ENCODE measurements at regions not wholly inside any gene's neighbourhood (a gene's known extent, or its start where the extent isn't known, plus 50 kb on each side); places are given as distances from the start of the nearest gene placed in this dataset.

DNA sequence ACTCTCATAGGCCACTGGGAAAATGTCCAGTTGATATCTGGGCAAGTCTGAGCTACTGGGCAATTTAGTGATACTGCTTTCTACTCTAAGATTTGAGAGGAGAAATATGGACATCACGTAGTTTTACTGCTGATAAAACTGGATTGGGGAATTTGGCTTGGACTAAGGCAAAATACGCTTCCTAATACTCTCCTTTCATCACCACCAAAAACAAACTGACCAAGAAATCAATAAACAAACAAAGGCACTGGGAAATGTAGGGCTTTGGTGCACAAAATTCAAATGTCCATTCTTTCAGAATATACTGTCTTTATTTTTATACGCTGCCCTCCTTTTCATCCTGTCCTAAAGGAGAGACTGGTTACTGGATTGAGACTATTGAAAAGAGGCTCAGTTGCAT is 145.1 kb upstream of the SP8 start:
- TF ChIP-seq, protein P1, sequence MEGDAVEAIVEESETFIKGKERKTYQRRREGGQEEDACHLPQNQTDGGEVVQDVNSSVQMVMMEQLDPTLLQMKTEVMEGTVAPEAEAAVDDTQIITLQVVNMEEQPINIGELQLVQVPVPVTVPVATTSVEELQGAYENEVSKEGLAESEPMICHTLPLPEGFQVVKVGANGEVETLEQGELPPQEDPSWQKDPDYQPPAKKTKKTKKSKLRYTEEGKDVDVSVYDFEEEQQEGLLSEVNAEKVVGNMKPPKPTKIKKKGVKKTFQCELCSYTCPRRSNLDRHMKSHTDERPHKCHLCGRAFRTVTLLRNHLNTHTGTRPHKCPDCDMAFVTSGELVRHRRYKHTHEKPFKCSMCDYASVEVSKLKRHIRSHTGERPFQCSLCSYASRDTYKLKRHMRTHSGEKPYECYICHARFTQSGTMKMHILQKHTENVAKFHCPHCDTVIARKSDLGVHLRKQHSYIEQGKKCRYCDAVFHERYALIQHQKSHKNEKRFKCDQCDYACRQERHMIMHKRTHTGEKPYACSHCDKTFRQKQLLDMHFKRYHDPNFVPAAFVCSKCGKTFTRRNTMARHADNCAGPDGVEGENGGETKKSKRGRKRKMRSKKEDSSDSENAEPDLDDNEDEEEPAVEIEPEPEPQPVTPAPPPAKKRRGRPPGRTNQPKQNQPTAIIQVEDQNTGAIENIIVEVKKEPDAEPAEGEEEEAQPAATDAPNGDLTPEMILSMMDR (IDR thresholded peaks at IDR 0.05), result no peak
- no peak for TF ChIP-seq POLR2A (IDR thresholded peaks at IDR 0.05)
- TF ChIP-seq POLR2AphosphoS5 (IDR thresholded peaks at IDR 0.05; ENCODE audit: insufficient read depth in 1 of 2, low read depth in 1 of 2), result no peak
- Histone ChIP-seq H3K9me3 (no peaks in the 10 kb centered on the region), H3K27ac (no peak overlapping the region), H3K4me3 (no peak overlapping the region), H3K4me1 (no peaks in the 10 kb centered on the region), H3K27me3 (no peaks in the 10 kb centered on the region), H3K36me3 (no peaks in the 10 kb centered on the region)
- intact Hi-C loops (cut with DNase I), result no loop called here
- DNase-seq (ENCODE audit: extremely low spot score in 2 of 2), result no peak

DNA sequence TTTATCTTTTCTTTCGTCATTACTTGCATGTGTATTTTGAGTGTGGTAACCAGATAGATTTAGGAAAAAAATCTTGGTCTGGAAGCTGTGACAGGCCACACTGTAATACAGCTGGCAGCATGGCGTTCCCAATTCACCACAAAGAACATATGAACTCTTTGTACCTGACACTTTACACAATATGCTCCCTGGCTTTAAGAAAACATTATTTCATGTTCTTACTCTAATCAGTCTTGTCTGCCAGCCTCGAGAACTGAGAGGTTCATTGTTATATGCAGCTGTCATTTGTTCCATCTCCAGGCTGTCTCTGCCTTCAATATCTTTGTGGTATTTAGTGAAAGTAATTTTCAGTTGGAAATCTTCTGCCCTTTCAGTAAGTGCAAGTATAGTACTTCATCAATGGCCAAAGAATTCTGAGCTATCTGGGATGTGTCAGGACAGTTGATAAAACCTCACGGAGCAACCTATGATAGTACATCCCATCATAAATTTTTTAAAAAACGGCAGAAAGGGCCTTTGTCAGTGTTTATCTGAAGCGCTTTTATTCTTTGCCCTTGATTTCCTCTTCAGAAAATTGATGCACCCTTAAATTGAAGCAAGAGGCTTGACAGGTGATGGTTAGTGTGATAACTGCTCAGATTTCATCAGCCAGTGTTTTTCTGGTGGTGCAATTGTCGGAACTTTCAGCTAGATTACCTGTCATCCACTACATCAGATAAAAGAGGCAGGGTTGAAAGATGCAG is 146.3 kb upstream of the SP8 start:
- H3K27ac ChIP-seq, result no peak overlapping the region
- no peaks in the 10 kb centered on the region for H3K9me3 ChIP-seq
- intact Hi-C loops (cut with DNase I), result no loop called here
- H3K4me1 ChIP-seq, result no peaks in the 10 kb centered on the region
- no peaks in the 10 kb centered on the region for H3K27me3 ChIP-seq
- H3K4me3 ChIP-seq, result no peak overlapping the region
- DNase-seq (ENCODE audit: extremely low spot score in 2 of 2), result no peak
- TF ChIP-seq POLR2AphosphoS5 (IDR thresholded peaks at IDR 0.05; ENCODE audit: insufficient read depth in 1 of 2, low read depth in 1 of 2) (no peak), POLR2A (IDR thresholded peaks at IDR 0.05) (no peak)
- TF ChIP-seq, protein P1 (IDR thresholded peaks at IDR 0.05), result no peak
- H3K36me3 ChIP-seq, result no peaks in the 10 kb centered on the region

DNA sequence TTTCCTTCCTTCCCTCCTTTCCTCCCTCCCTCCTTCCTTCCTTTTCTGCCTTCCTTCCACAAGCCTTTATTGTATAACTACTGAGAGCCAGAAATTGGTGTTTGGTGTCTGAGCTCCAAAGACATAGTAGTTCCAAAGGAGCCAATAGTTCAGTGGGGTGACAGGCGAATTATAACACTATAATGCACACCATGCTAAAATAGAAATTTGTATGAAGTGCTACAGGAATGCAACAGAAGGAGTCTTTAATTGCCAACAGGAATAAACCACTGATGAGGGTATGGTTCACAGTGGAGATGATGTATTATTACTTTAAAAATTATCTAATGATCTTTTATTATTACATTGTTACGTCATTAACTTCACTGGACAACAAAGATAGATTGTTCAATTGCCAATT is 158.8 kb upstream of the SP8 start:
- TF ChIP-seq, protein P1 (IDR thresholded peaks at IDR 0.05), result no peak
- TF ChIP-seq POLR2AphosphoS5 (IDR thresholded peaks at IDR 0.05; ENCODE audit: insufficient read depth in 1 of 2, low read depth in 1 of 2) (no peak), POLR2A (IDR thresholded peaks at IDR 0.05) (no peak)
- H3K27me3 ChIP-seq, result no peaks in the 10 kb centered on the region
- no peaks in the 10 kb centered on the region for H3K9me3 ChIP-seq
- no peaks in the 10 kb centered on the region for H3K4me1 ChIP-seq
- H3K36me3 ChIP-seq, result no peaks in the 10 kb centered on the region
- H3K27ac ChIP-seq, result no peak overlapping the region
- DNase-seq (ENCODE audit: extremely low spot score in 2 of 2), result no peak
- no peak overlapping the region for H3K4me3 ChIP-seq
- intact Hi-C loops (cut with DNase I), result no loop called here

DNA sequence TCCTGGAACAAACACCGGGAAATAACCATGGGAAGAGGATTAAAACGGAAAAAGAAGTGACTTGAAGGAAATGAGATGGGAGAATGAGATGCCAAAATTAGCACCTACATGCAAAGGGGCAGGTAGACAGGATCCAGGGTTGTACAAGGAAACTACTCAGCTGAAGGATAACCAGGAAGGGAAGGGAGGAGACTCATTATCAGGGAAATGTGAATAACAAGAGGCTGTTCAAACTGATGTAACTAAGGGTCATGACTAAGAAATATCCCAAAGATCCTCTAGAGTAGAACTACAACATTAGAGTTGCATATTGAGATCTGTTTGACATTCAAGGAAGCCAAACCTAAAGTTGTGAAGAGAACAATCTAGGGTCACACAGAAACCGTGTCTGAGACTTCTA is 166.2 kb upstream of the SP8 start:
- H3K27ac ChIP-seq, result no peak overlapping the region

More for the DNA sequence above, 166.2 kb upstream of the SP8 start:
- Histone ChIP-seq H3K4me1 (no peaks in the 10 kb centered on the region), H3K27me3 (no peaks in the 10 kb centered on the region), H3K9me3 (no peaks in the 10 kb centered on the region), H3K36me3 (no peaks in the 10 kb centered on the region), H3K4me3 (no peak overlapping the region)
- DNase-seq (ENCODE audit: extremely low spot score in 2 of 2), result no peak
- intact Hi-C loops (cut with DNase I), result no loop called here
- no peak for TF ChIP-seq POLR2A (IDR thresholded peaks at IDR 0.05)
- no peak for TF ChIP-seq POLR2AphosphoS5 (IDR thresholded peaks at IDR 0.05; ENCODE audit: insufficient read depth in 1 of 2, low read depth in 1 of 2)
- TF ChIP-seq, protein P1 (IDR thresholded peaks at IDR 0.05), result no peak
